GM11168 (cell line): ENCODE measurements at regions not wholly inside any gene's neighbourhood (a gene's known extent, or its start where the extent isn't known, plus 50 kb on each side); places are given as distances from the start of the nearest gene placed in this dataset.

Source experiments
- in situ Hi-C: fragments of 300-500 bp; cut with MboI; formaldehyde crosslinking; loops from one replicate; pipeline ENCODE4 v1.12.0; 2022; ENCODE audit warnings: low sequenced_read_pairs; ENCODE audit not compliant: unreplicated experiment

GRCh38 chr5:98593418-98593817 lies 180.0 kb upstream of the RGMB start:
- in situ Hi-C loops: no loop called here

- in situ Hi-C loops: no loop called here
These were observed 179.4 kb upstream of the RGMB start for GRCh38 chr5:98594098-98594497.

DNA sequence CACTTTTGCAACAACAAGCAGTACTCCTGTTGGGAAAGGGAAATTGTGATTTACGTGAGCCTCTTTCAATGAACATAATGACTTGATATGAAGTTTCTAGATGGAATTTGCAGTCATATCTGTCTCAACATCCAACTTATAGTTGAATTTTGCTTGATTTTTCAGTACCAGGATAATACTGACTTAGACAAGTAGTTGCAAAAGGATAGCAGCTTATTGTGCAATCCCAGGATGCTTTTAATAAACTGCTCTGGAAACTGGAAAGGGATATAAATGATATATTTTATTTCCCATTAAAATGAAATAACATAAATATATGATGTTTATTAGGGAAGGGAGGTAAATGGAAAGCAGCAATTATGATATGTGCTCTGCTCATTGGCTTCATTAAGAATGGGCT lies 174.4 kb upstream of the RGMB start:
- in situ Hi-C loops: no loop called here

DNA sequence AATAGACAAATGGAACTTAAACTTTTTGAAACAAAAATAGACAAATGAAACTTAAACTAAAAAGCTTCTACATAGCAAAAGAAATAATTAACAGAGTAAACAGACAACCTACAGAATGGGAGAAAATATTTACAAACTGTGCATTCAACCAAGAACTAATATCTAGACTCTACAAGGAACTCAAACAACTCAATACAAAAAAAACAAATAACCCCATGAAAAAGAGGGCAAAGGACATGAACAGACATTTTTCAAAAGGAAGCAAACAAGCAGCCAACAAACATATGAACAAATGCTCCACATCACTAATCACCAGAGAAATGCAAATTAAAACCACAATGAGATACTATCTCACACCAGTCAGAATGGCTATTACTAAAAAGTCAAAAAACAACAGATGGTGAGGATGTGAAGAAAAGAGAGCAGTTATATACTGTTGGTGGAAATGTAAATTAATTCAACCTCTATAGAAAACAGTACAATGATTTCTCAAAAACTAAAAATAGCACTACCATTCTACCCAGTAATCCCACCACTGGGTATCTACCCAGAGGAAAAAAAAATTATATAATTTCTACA lies 170.8 kb upstream of the RGMB start:
- in situ Hi-C loops: no loop called here

GRCh38 chr5:98603456-98603855 lies 170.0 kb upstream of the RGMB start:
- in situ Hi-C loops: no loop called here

GRCh38 chr5:98604301-98604700 lies 169.2 kb upstream of the RGMB start:
- in situ Hi-C loops: no loop called here

DNA sequence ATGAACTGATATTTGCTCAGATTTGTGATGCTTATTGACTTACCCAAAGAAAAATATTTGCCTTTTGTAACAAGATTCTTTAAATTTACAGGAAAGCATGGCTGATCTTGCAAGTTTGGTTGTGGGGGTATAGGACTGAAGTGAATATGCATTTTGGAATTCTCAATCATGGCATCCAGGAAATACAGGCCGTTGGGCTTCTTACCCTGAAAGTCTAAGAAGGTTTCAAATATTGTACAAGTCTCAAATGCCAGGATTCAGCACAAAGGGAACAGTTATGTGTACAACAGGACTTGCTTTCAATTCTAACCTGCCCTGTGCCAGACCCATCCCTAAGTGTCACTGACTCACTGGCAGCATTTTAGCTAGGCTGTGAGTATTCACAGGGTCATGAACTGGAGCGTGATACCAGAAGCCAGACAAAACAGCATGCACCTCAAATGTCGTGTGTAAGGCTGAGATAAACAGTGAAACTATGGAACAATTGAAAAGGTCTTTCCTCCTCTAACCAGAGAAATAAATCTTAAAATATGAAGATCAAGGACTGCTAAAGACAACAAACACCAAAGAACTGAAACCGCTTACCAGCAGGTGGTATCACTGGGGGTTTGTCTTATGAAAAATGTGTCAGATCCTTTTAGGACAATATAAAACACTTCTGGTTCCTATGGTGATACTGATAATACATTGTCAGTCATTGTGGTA lies 168.6 kb upstream of the RGMB start:
- in situ Hi-C loops: no loop called here

- in situ Hi-C loops: no loop called here
These were observed 168.0 kb upstream of the RGMB start for GRCh38 chr5:98605426-98605825.

DNA sequence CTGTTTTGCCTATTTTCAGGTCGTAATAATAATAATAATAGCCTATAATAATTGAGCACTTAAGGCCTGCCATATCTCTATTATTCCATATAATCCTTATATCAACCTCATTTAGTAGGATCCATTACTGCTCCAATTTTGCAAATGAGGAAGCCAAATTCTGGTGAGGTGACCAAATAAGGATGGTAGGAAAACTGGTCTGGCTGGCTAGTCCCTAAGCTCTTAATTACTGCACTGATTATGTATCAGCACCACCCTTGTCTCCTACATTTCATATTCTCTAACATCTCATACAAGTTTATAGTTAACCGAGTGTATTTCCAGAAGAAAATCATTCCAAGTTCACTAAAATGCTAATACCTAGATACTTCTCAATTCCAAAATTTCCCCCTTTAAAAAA lies 166.5 kb upstream of the RGMB start:
- in situ Hi-C loops: no loop called here

- in situ Hi-C loops: no loop called here
These were observed 165.4 kb upstream of the RGMB start for GRCh38 chr5:98608052-98608451.

DNA sequence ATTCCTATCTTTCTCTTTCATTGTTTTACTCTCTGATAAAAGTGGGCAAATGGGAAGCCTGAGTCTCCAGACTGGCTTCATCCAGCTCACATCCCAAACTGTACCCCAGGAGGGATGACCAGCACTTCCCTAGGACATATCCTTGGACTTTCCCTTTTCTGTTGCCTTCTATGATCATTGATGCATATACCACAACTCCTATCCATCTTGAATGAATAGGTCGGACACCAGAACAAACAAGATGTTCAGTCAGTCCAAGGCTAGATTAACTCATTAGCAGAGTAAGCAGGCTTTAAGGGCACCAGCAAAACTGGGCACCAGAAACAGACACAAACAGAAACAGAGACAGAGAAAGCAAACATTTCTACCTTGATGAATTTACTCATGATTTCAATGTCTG lies 159.1 kb upstream of the RGMB start:
- in situ Hi-C loops: no loop called here

DNA sequence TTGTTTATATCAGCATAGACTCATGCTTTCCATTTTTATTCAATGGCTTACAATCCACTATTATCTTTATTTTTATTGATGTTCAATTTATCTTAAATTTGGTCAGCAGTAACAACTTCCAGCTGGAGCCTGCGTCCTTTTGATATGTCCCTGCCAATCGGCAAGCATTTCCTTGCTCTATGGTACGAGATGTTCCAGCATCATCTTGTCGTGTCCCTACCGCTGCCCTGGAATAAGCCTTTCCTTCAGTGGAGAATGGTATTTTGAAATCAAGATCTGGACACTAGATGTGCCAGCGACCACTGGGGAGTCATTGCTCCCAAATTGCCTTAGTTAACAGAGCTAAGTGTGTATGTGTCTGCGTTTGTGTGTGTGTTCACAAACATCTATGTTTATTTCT lies 151.6 kb upstream of the RGMB start:
- in situ Hi-C loops: no loop called here

GRCh38 chr5:98624145-98624880 lies 149.2 kb upstream of the RGMB start:
- in situ Hi-C loops: no loop called here

- in situ Hi-C loops: no loop called here
These were observed 146.3 kb upstream of the RGMB start for GRCh38 chr5:98627121-98627520.

DNA sequence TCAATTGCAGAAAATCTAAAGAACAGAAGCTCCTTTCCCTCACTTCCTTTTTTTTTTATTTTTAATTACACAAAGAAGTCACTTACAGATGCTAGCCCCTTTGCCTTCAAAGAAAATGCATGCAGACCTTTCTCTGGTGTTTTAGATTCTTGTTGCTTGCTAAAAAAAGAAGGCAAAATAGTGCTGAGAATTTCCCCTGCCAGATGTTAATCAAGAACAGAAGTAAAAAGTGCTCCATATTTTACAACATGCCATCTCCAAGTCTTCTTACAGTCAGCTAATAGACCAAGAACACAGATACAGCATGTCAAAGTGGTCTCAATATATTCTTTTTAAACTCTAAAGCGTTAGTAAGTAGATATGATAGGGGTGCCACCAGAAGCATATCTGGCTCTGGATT lies 142.8 kb upstream of the RGMB start:
- in situ Hi-C loops: no loop called here

DNA sequence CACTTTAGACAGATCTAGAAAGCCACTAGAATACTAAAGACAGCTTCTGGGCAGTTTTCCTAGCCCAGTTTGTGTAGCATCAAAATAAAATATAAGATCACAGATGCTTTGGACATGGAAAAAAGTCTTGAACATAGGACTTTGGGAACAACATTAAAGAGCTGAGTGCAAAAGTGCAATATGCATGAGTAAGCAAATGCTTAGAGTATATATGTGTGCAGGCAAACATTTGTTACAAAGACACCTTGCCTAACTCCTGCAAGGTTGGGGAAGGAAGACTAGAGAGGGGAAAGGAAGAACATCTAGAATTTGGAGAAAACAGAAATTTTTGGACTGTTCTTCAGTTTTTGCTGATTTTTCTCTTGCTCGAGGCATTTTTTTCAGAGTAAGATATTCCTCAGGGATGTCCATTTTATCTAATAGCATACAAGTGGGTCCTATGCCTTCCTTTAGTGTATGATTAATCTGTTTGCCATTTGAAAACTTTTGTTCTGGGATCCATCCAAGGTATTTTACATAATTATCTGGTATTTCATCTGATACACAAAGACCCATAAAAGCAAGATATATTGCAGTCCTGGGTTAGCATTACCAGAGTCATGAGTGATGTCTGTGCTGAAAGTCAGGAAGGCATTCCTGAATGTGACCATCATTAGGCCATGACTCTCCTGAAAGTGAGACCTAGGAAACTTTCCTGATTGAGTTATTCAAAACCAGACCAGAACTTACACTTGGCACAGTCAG lies 142.0 kb upstream of the RGMB start:
- in situ Hi-C loops: no loop called here

DNA sequence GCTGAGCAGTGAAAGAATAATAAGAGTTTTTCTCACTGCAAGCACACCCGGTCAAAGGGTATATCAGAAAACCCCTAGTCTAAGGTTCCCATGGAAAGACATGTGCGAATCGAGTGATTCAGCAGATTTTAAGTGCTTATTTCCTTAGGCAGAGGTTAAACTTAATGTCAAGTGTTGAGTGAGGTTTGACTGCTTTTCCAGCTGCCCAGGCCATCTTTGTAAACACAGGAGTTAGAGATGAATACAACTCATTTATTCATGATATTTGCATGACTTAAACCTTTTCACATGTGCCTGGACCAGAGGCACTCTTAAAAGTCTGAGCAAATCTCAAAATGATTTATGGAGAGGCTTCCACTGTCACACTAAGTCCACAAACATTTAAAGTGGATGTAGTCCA lies 137.8 kb upstream of the RGMB start:
- in situ Hi-C loops: no loop called here

- in situ Hi-C loops: no loop called here
These were observed 136.3 kb upstream of the RGMB start for GRCh38 chr5:98637116-98637515.

DNA sequence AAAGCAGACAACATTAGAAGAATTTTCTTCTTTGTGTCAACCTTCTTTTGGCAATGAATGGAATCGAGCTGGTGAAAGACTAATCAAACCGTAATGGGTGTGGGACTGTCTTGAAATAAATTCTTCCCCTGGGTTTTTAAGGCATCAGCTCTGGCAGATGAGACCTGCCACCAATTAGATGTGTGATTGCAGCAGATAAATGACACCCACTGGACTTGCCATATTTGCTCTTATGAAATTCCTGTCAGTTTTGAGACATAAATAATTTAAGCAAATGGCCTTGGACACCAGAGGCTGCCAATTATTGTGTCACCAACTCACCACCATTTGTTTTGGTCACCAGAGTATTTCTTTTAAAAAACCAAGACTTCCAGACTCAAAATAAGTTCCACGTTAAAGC lies 135.9 kb upstream of the RGMB start:
- in situ Hi-C loops: no loop called here

DNA sequence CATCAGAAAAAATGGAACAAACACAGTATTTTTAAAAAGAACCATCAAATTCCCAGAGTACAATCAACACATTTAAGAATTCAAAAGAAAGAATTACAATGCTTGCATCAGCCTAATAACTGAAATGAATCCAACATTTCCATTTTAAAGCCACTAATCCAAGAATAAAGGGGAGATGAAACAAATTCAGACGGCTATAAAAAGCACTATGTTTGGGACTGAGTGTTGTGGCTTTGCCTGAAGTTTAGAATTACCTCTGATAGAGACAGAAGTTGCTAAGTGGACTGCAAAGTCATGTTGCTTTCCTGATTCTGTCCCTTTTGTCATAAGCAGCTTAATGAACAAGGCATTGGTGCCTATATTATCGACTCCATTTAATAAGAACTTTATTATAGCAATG lies 135.4 kb upstream of the RGMB start:
- in situ Hi-C loops: no loop called here

- in situ Hi-C loops: no loop called here
These were observed 134.8 kb upstream of the RGMB start for GRCh38 chr5:98638701-98639100.
